ENCODE measurements at regions not wholly inside any gene's neighbourhood (a gene's known extent, or its start where the extent isn't known, plus 50 kb on each side); places are given as distances from the start of the nearest gene placed in this dataset.

GRCh38 chr9:81871695-81872094 lies 56.5 kb upstream of the SPATA31D4 start:
- no peak for TF ChIP-seq CTCF (IDR thresholded peaks at IDR 0.05)
- TF ChIP-seq POLR2A (IDR thresholded peaks at IDR 0.05) = no peak

All from Peyer's patch (tissue), 4 donors.